Epidermal melanocyte (primary cell): ENCODE measurements at regions not wholly inside any gene's neighbourhood (a gene's known extent, or its start where the extent isn't known, plus 50 kb on each side); places are given as distances from the start of the nearest gene placed in this dataset.
"Not testable (repeated sequence)": the region's sequence is repeated elsewhere in the genome, so short reads cannot be mapped to it uniquely, and the experiment has no call there.

ENCODE experiments used
- DNase-seq: peaks from one replicate; pipeline ENCODE4 v3.0.0; 2011; ENCODE audit warnings: low spot score; ENCODE audit not compliant: insufficient read length

- DNase-seq, result no peak
These were observed 102.5 kb upstream of the SOX2 start for GRCh38 chr3:181609030-181609767.

- DNase-seq, result no peak
These were observed 107.5 kb upstream of the SOX2 start for GRCh38 chr3:181604267-181604666.

GRCh38 chr3:181596126-181596525 is 115.6 kb upstream of the SOX2 start:
- no peak for DNase-seq

GRCh38 chr3:181590939-181591338 is 120.8 kb upstream of the SOX2 start:
- not testable (repeated sequence) for DNase-seq

GRCh38 chr3:181582619-181583018 is 129.1 kb upstream of the SOX2 start:
- DNase-seq, result no peak

- DNase-seq, result no peak
These were observed 130.1 kb upstream of the SOX2 start for GRCh38 chr3:181581656-181582055.

- no peak for DNase-seq
These were observed 133.0 kb upstream of the SOX2 start for GRCh38 chr3:181578743-181579142.

GRCh38 chr3:181572432-181572831 is 139.3 kb upstream of the SOX2 start:
- DNase-seq, result no peak

GRCh38 chr3:181570472-181570871 is 141.3 kb upstream of the SOX2 start:
- DNase-seq, result no peak

- DNase-seq, result no peak
These were observed 142.3 kb upstream of the SOX2 start for GRCh38 chr3:181569356-181569940.

- DNase-seq, result no peak
These were observed 143.0 kb upstream of the SOX2 start for GRCh38 chr3:181568693-181569092.

GRCh38 chr3:181568248-181568647 is 143.5 kb upstream of the SOX2 start:
- DNase-seq, result no peak

- DNase-seq, result no peak
These were observed 144.2 kb upstream of the SOX2 start for GRCh38 chr3:181567311-181568075.

- DNase-seq, result no peak
These were observed 146.3 kb upstream of the SOX2 start for GRCh38 chr3:181565416-181565815.

GRCh38 chr3:181564222-181564621 is 147.5 kb upstream of the SOX2 start:
- no peak for DNase-seq

- no peak for DNase-seq
These were observed 150.3 kb upstream of the SOX2 start for GRCh38 chr3:181561139-181562031.

- no peak for DNase-seq
These were observed 152.9 kb upstream of the SOX2 start for GRCh38 chr3:181558870-181559269.

GRCh38 chr3:181555681-181556080 is 156.0 kb upstream of the SOX2 start:
- no peak for DNase-seq

GRCh38 chr3:181554233-181554765 is 157.4 kb upstream of the SOX2 start:
- no peak for DNase-seq

- DNase-seq, result no peak
These were observed 162.5 kb upstream of the SOX2 start for GRCh38 chr3:181549266-181549665.

- DNase-seq, result no peak
These were observed 170.3 kb upstream of the SOX2 start for GRCh38 chr3:181541414-181541813.
